B cell (primary cell): ENCODE measurements at regions not wholly inside any gene's neighbourhood (a gene's known extent, or its start where the extent isn't known, plus 50 kb on each side); places are given as distances from the start of the nearest gene placed in this dataset.

Experiments used
- ATAC-seq: fragments of 200-7000 bp; cut with Tn5 transposase; one replicate; pipeline ENCODE4 v1.10.0; 2021; ENCODE audit warnings: low read depth, mild to moderate bottlenecking, moderate number of reproducible peaks, moderate library complexity
- CTCF ChIA-PET: fragments of 350-600 bp; sonication (Branson Sonifier 250); formaldehyde crosslinking; loops from one replicate; lab custom pipeline; 2021; ENCODE audit warnings: antibody characterized with exemption, inconsistent platforms; lab: Charles Lee
- POLR2A ChIA-PET: fragments of 350-600 bp; sonication (Branson Sonifier 250); formaldehyde crosslinking; loops from one replicate; lab custom pipeline; 2021; ENCODE audit warnings: antibody characterized with exemption; lab: Charles Lee
- DNase-seq: peaks from one replicate; pipeline ENCODE4 v3.0.0; 2013
- H2AFZ ChIP-seq: 2 replicates; pipeline ENCODE4 v1.6.1; 2012; ENCODE audit warnings: mild to moderate bottlenecking, low read depth, low read length; ENCODE audit not compliant: insufficient read depth, poor library complexity, severe bottlenecking
- H3K27ac ChIP-seq, 2 donors: 1 replicate in 1 of 2; 2 replicates in 1 of 2; pipeline ENCODE4 v1.5.1; 2012 to 2013; ENCODE audit warnings: low read length in 2 of 2, mild to moderate bottlenecking in 2 of 2, moderate library complexity in 1 of 2
- H3K27me3 ChIP-seq, 4 experiments: fragments of 200-600 bp in 1 of 4; sonication (generic) in 1 of 4; replicated peaks in 1 of 4; 1 replicate in 2 of 4; 2 replicates in 2 of 4; pipeline versions ENCODE4 v1.6.1 to v1.7.0; 2013 to 2016; ENCODE audit warnings: low read length in 3 of 4, mild to moderate bottlenecking in 2 of 4, mixed read lengths in 1 of 4, moderate library complexity in 1 of 4; ENCODE audit not compliant: insufficient read depth in 4 of 4, control insufficient read depth in 3 of 4; ENCODE audit errors: control extremely low read depth in 1 of 4
- H3K36me3 ChIP-seq, 2 experiments: replicated peaks in 1 of 2; 1 replicate in 1 of 2; 2 replicates in 1 of 2; pipeline versions ENCODE4 v1.6.1 to v1.7.1; 2013; ENCODE audit warnings: low read length in 1 of 2; ENCODE audit not compliant: insufficient read depth in 2 of 2, control insufficient read depth in 1 of 2; ENCODE audit errors: control extremely low read depth in 1 of 2, extremely low read depth in 1 of 2
- H3K4me1 ChIP-seq, 2 donors: fragments of 200-600 bp in 1 of 2; sonication (generic) in 1 of 2; 1 replicate in 1 of 2; 2 replicates in 1 of 2; pipeline versions ENCODE4 v1.5.1 to v1.6.1; 2013 to 2017; ENCODE audit warnings: low read length in 2 of 2; ENCODE audit not compliant: control insufficient read depth in 2 of 2, insufficient read depth in 2 of 2
- H3K4me2 ChIP-seq: replicated peaks from 2 replicates; pipeline ENCODE3; 2012; ENCODE audit warnings: mild to moderate bottlenecking, low read depth, low read length; ENCODE audit not compliant: poor library complexity, severe bottlenecking
- H3K4me3 ChIP-seq, 5 experiments: fragments of 200-600 bp in 1 of 5; sonication (generic) in 1 of 5; 1 replicate in 3 of 5; 2 replicates in 2 of 5; pipeline versions ENCODE4 v1.5.1 to v1.7.0; 2011 to 2016; ENCODE audit warnings: low read length in 4 of 5, mild to moderate bottlenecking in 4 of 5, low read depth in 2 of 5, control low read depth in 1 of 5, moderate library complexity in 1 of 5; ENCODE audit not compliant: insufficient read depth in 1 of 5; ENCODE audit errors: control extremely low read depth in 1 of 5, extremely low read depth in 1 of 5
- H3K79me2 ChIP-seq: fragments of 200-600 bp; sonication (generic); one replicate; pipeline ENCODE4 v1.6.0; 2016; ENCODE audit warnings: low read length; ENCODE audit not compliant: control insufficient read depth, insufficient read depth
- H3K9ac ChIP-seq: fragments of 200-600 bp; sonication (generic); 2 replicates; pipeline ENCODE4 v1.6.1; 2017; ENCODE audit warnings: mild to moderate bottlenecking, low read length, moderate library complexity
- H3K9me3 ChIP-seq, 3 donors: one replicate each; pipeline versions ENCODE4 v1.6.1 to v1.7.1; 2013; ENCODE audit warnings: low read length in 2 of 3; ENCODE audit not compliant: control insufficient read depth in 2 of 3, insufficient read depth in 1 of 3; ENCODE audit errors: control extremely low read depth in 1 of 3
- H4K20me1 ChIP-seq: 2 replicates; pipeline ENCODE4 v1.6.0; 2012; ENCODE audit warnings: mild to moderate bottlenecking, low read length; ENCODE audit not compliant: insufficient read depth, control insufficient read depth, poor library complexity, severe bottlenecking
- H3K27ac Mint-ChIP-seq: one replicate; pipeline ENCODE4 v1.8.0; 2021; ENCODE audit warnings: mixed read lengths
- H3K27me3 Mint-ChIP-seq: one replicate; pipeline ENCODE4 v1.8.0; 2021; ENCODE audit warnings: mixed read lengths
- H3K4me1 Mint-ChIP-seq: one replicate; pipeline ENCODE4 v1.8.0; 2021; ENCODE audit warnings: mixed read lengths
- H3K4me3 Mint-ChIP-seq: one replicate; pipeline ENCODE4 v1.8.0; 2021; ENCODE audit warnings: mixed read lengths
- H3K9me3 Mint-ChIP-seq: one replicate; pipeline ENCODE4 v1.8.0; 2022; ENCODE audit warnings: mixed read lengths; ENCODE audit not compliant: insufficient read depth
- CTCF ChIP-seq: fragments of 200-600 bp; IDR thresholded peaks from one replicate; pipeline ENCODE4 v1.8.0; 2022; ENCODE audit warnings: antibody characterized with exemption, mild to moderate bottlenecking
- EZH2 ChIP-seq: IDR thresholded peaks from 2 replicates; pipeline ENCODE4 v1.6.1; 2012; ENCODE audit warnings: borderline replicate concordance, low read depth, mild to moderate bottlenecking, moderate library complexity, low read length; ENCODE audit not compliant: insufficient read depth, poor library complexity, severe bottlenecking
- WGBS: methylation state at CpG from one replicate; pipeline ENCODE4 v1.1.5; 2013; ENCODE audit warnings: missing lambda C conversion rate; ENCODE audit not compliant: insufficient coverage; 5-methylcytosine and 5-hydroxymethylcytosine counted together
- intact Hi-C: fragments of 100-400 bp; cut with micrococcal nuclease; formaldehyde crosslinking; loops from one replicate; pipeline ENCODE4 v1.10.0; 2022

- POLR2A ChIA-PET, result no interaction called here
Observed at GRCh38 chr4:175280153-175280552, 362.0 kb downstream of the ADAM29 start.

DNA sequence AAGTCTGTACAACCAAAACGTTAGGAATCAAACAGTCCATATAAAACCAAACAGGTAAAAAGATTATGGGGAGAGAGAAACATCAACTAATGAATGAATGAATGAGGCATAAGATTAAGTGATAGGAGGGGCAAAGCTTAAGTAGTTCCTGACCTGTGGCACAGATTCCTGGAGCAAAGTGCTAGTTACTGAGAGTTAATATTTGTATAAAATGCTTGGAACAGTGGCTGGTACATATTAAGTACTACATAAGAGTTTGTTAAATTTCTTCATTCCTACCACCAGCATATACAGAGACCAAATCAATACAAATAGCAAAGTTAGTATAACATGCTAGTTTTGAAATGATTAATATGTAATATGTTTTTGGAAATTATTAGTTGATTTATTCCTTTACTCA lies 363.7 kb downstream of the ADAM29 start:
- H2AFZ ChIP-seq, result no peak overlapping the region
- no peak for TF ChIP-seq EZH2
- no peak for TF ChIP-seq CTCF
- no CpG with 5 or more reads among the region's 1 CpG for WGBS

More at GRCh38 chr4:175280153-175280552, 362.0 kb downstream of the ADAM29 start:
- Histone ChIP-seq H3K9ac (no peak overlapping the region), H4K20me1 (no peaks in the 10 kb centered on the region), H2AFZ (no peak overlapping the region), H3K4me2 (no peak overlapping the region), H3K27me3 (no peaks in the 10 kb centered on the region), H3K27ac (no peak overlapping the region), H3K36me3 (no peaks in the 10 kb centered on the region), H3K4me1 (no peaks in the 10 kb centered on the region), H3K4me3 (no peak overlapping the region), H3K9me3 (no peaks in the 10 kb centered on the region), H3K79me2 (no peaks in the 10 kb centered on the region)
- ATAC-seq (no peak), DNase-seq (no peak)
- no peak overlapping the region for H3K27ac Mint-ChIP-seq
- WGBS, result 100% methylated on average over 2 of the region's 2 CpGs
- no peak overlapping the region for H3K4me3 Mint-ChIP-seq
- TF ChIP-seq EZH2 (no peak), CTCF (no peak)
- H3K9me3 Mint-ChIP-seq, result peaks cover under 1% of the 10 kb centered on the region
- CTCF ChIA-PET, result no interaction called here
- no peaks in the 10 kb centered on the region for H3K27me3 Mint-ChIP-seq
- H3K4me1 Mint-ChIP-seq, result no peaks in the 10 kb centered on the region
- intact Hi-C loops, result no loop called here

More for the DNA sequence above, 363.7 kb downstream of the ADAM29 start:
- Mint-ChIP-seq H3K4me1 (no peaks in the 10 kb centered on the region), H3K27ac (no peak overlapping the region), H3K4me3 (no peak overlapping the region), H3K9me3 (peaks cover 5% of the 10 kb centered on the region), H3K27me3 (no peaks in the 10 kb centered on the region)
- Histone ChIP-seq H3K79me2 (no peaks in the 10 kb centered on the region), H3K36me3 (no peaks in the 10 kb centered on the region), H3K4me2 (no peak overlapping the region), H4K20me1 (no peaks in the 10 kb centered on the region), H3K27me3 (no peaks in the 10 kb centered on the region), H3K9ac (no peak overlapping the region), H3K4me1 (no peaks in the 10 kb centered on the region), H3K9me3 (no peaks in the 10 kb centered on the region), H3K4me3 (no peak overlapping the region), H3K27ac (no peak overlapping the region)
- DNase-seq (no peak), ATAC-seq (no peak)
- intact Hi-C loops, result no loop called here
- POLR2A ChIA-PET, result no interaction called here
- CTCF ChIA-PET, result no interaction called here
